Chondrocyte (in vitro differentiated cells): ENCODE measurements at regions not wholly inside any gene's neighbourhood (a gene's known extent, or its start where the extent isn't known, plus 50 kb on each side); places are given as distances from the start of the nearest gene placed in this dataset.

Source experiments
- DNase-seq: peaks from one replicate; pipeline ENCODE4 v3.0.0; 2021; ENCODE audit warnings: mixed read lengths, low spot score
- H3K27ac Mint-ChIP-seq: one replicate; pipeline ENCODE4 v1.8.0; 2021; ENCODE audit warnings: mild to moderate bottlenecking, moderate library complexity, mixed read lengths; ENCODE audit not compliant: unreplicated experiment
- H3K27me3 Mint-ChIP-seq: 2 replicates; pipeline ENCODE4 v1.8.0; 2021; ENCODE audit warnings: low read depth, mixed read lengths
- H3K36me3 Mint-ChIP-seq: 2 replicates; pipeline ENCODE4 v1.8.0; 2021; ENCODE audit warnings: low read depth, mixed read lengths
- H3K4me1 Mint-ChIP-seq: 2 replicates; pipeline ENCODE4 v1.8.0; 2021; ENCODE audit warnings: low read depth, mild to moderate bottlenecking, mixed read lengths
- H3K4me3 Mint-ChIP-seq: one replicate; pipeline ENCODE4 v1.8.0; 2021; ENCODE audit warnings: mild to moderate bottlenecking, moderate library complexity, mixed read lengths; ENCODE audit not compliant: unreplicated experiment
- H3K9me3 Mint-ChIP-seq: 2 replicates; pipeline ENCODE4 v1.8.0; 2021; ENCODE audit warnings: low read depth, mixed read lengths
- CTCF ChIP-seq: fragments of 200-600 bp; sonication (generic); IDR thresholded peaks from 2 replicates; pipeline ENCODE4 v1.5.0; 2021; ENCODE audit warnings: antibody characterized with exemption, mild to moderate bottlenecking, moderate library complexity

- no peaks in the 10 kb centered on the region for H3K36me3 Mint-ChIP-seq
- H3K4me1 Mint-ChIP-seq = peaks cover 6% of the 10 kb centered on the region
- peaks cover 12% of the 10 kb centered on the region for H3K27me3 Mint-ChIP-seq
- H3K27ac Mint-ChIP-seq = no peak overlapping the region
- no peak for TF ChIP-seq CTCF
- DNase-seq = no peak
- H3K9me3 Mint-ChIP-seq = no peaks in the 10 kb centered on the region
- H3K4me3 Mint-ChIP-seq = no peak overlapping the region
These were observed 89.4 kb upstream of the DIO3 start for GRCh38 chr14:101471723-101472517.

- no peak overlapping the region for H3K27ac Mint-ChIP-seq
- peaks cover 12% of the 10 kb centered on the region for H3K27me3 Mint-ChIP-seq
- H3K9me3 Mint-ChIP-seq = no peaks in the 10 kb centered on the region
- no peak overlapping the region for H3K4me3 Mint-ChIP-seq
- DNase-seq = no peak
- H3K36me3 Mint-ChIP-seq = no peaks in the 10 kb centered on the region
- TF ChIP-seq CTCF = no peak
- H3K4me1 Mint-ChIP-seq = peaks cover 6% of the 10 kb centered on the region
These were observed 88.8 kb upstream of the DIO3 start for GRCh38 chr14:101472518-101472849.

- Mint-ChIP-seq H3K4me1 (peaks cover 6% of the 10 kb centered on the region), H3K9me3 (no peaks in the 10 kb centered on the region), H3K27me3 (peaks cover 14% of the 10 kb centered on the region), H3K4me3 (no peak overlapping the region), H3K27ac (no peak overlapping the region), H3K36me3 (no peaks in the 10 kb centered on the region)
- no peak for TF ChIP-seq CTCF
- DNase-seq = no peak
These were observed 88.1 kb upstream of the DIO3 start for GRCh38 chr14:101473045-101473729.

- no peak for DNase-seq
These were observed 87.3 kb upstream of the DIO3 start for GRCh38 chr14:101473795-101474562.

More at GRCh38 chr14:101473795-101474562, 87.3 kb upstream of the DIO3 start:
- peak overlapping the region; percentile 49 for H3K27ac Mint-ChIP-seq
- H3K4me3 Mint-ChIP-seq = no peak overlapping the region
- H3K36me3 Mint-ChIP-seq = no peaks in the 10 kb centered on the region
- H3K27me3 Mint-ChIP-seq = peaks cover 14% of the 10 kb centered on the region
- H3K9me3 Mint-ChIP-seq = no peaks in the 10 kb centered on the region
- no peak for TF ChIP-seq CTCF
- H3K4me1 Mint-ChIP-seq = peaks cover 6% of the 10 kb centered on the region
